CD4-positive, alpha-beta T cell treated with Interleukin-10 for 1 hour (primary cell): ENCODE measurements at regions not wholly inside any gene's neighbourhood (a gene's known extent, or its start where the extent isn't known, plus 50 kb on each side); places are given as distances from the start of the nearest gene placed in this dataset.
"Not testable (repeated sequence)": the region's sequence is repeated elsewhere in the genome, so short reads cannot be mapped to it uniquely, and the experiment has no call there.

Source experiments
- DNase-seq: peaks from one replicate; pipeline ENCODE4 v3.0.0-alpha.2; 2020

- DNase-seq = no peak
Measured at GRCh38 chr14:71758229-71758951, 173.8 kb upstream of the RGS6 start.

GRCh38 chr14:71762575-71762974 lies 169.7 kb upstream of the RGS6 start:
- DNase-seq = no peak

- DNase-seq = no peak
Measured at GRCh38 chr14:71764701-71765382, 167.4 kb upstream of the RGS6 start.

- no peak for DNase-seq
Measured at GRCh38 chr14:71765505-71765904, 166.7 kb upstream of the RGS6 start.

- no peak for DNase-seq
Measured at GRCh38 chr14:71770431-71770830, 161.8 kb upstream of the RGS6 start.

- not testable (repeated sequence) for DNase-seq
Measured at GRCh38 chr14:71771421-71771820, 160.8 kb upstream of the RGS6 start.

- not testable (repeated sequence) for DNase-seq
Measured at GRCh38 chr14:71771996-71772395, 160.2 kb upstream of the RGS6 start.

- no peak for DNase-seq
Measured at GRCh38 chr14:71773898-71774481, 158.2 kb upstream of the RGS6 start.

- no peak for DNase-seq
Measured at GRCh38 chr14:71776471-71777360, 155.5 kb upstream of the RGS6 start.

GRCh38 chr14:71780075-71780474 lies 152.2 kb upstream of the RGS6 start:
- DNase-seq = no peak

- no peak for DNase-seq
Measured at GRCh38 chr14:71780822-71781221, 151.4 kb upstream of the RGS6 start.

GRCh38 chr14:71783088-71783487 lies 149.1 kb upstream of the RGS6 start:
- DNase-seq = no peak

- no peak for DNase-seq
Measured at GRCh38 chr14:71783786-71784185, 148.4 kb upstream of the RGS6 start.

GRCh38 chr14:71789005-71789404 lies 143.2 kb upstream of the RGS6 start:
- DNase-seq = no peak

GRCh38 chr14:71799841-71800240 lies 132.4 kb upstream of the RGS6 start:
- DNase-seq = no peak

GRCh38 chr14:71800878-71801277 lies 131.4 kb upstream of the RGS6 start:
- DNase-seq = no peak

GRCh38 chr14:71803539-71804260 lies 128.5 kb upstream of the RGS6 start:
- no peak for DNase-seq

- no peak for DNase-seq
Measured at GRCh38 chr14:71804992-71805391, 127.2 kb upstream of the RGS6 start.

- not testable (repeated sequence) for DNase-seq
Measured at GRCh38 chr14:71807049-71807448, 125.2 kb upstream of the RGS6 start.

- not testable (repeated sequence) for DNase-seq
Measured at GRCh38 chr14:71810800-71811199, 121.4 kb upstream of the RGS6 start.

- DNase-seq = no peak
Measured at GRCh38 chr14:71812693-71813092, 119.5 kb upstream of the RGS6 start.

- no peak for DNase-seq
Measured at GRCh38 chr14:71815110-71815509, 117.1 kb upstream of the RGS6 start.
